Fibroblast of lung (primary cell): ENCODE measurements at regions not wholly inside any gene's neighbourhood (a gene's known extent, or its start where the extent isn't known, plus 50 kb on each side); places are given as distances from the start of the nearest gene placed in this dataset.

Source experiments
- EZH2 ChIP-seq: IDR thresholded peaks from 2 replicates; pipeline ENCODE4 v1.5.1; 2012; ENCODE audit warnings: low read length, control low read depth, mild to moderate bottlenecking; ENCODE audit errors: missing control alignments
- TF ChIP-seq, protein P1 (sequence below), 2 donors: IDR thresholded peaks in 1 of 2; conservative IDR thresholded peaks in 1 of 2; 1 replicate in 1 of 2; 2 replicates in 1 of 2; pipeline ENCODE4 v1.5.1; 2011 to 2012; ENCODE audit warnings: low read length in 2 of 2, control low read depth in 1 of 2, inconsistent platforms in 1 of 2, low read depth in 1 of 2, mild to moderate bottlenecking in 1 of 2

DNA sequence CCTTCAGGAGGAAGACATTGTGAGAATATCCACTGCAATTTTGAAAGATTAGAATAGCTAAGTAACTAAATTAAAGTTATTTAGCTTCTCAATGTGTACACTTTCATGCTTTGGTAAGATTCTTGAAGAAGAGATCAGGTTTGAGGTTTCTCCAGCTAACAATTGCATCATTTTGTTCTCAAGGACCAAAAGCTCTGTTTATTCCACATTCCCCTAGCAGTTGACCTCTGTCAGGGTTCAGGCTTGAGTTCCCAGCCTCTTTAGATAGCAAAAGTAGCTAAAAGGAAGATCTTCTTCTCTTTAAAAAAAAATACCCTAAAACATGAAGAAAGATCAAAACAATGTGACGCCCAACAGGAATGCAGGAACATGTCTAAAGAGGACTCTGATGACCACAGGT, 179.4 kb upstream of the IGFBP3 start:
- TF ChIP-seq, protein P1, sequence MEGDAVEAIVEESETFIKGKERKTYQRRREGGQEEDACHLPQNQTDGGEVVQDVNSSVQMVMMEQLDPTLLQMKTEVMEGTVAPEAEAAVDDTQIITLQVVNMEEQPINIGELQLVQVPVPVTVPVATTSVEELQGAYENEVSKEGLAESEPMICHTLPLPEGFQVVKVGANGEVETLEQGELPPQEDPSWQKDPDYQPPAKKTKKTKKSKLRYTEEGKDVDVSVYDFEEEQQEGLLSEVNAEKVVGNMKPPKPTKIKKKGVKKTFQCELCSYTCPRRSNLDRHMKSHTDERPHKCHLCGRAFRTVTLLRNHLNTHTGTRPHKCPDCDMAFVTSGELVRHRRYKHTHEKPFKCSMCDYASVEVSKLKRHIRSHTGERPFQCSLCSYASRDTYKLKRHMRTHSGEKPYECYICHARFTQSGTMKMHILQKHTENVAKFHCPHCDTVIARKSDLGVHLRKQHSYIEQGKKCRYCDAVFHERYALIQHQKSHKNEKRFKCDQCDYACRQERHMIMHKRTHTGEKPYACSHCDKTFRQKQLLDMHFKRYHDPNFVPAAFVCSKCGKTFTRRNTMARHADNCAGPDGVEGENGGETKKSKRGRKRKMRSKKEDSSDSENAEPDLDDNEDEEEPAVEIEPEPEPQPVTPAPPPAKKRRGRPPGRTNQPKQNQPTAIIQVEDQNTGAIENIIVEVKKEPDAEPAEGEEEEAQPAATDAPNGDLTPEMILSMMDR (conservative IDR thresholded peaks at IDR 0.05 in 1 of 2, IDR thresholded peaks at IDR 0.05 in 1 of 2; ENCODE audit: low read depth in 1 of 2, low read length in 2 of 2), result no peak
- TF ChIP-seq EZH2, result no peak
